GM21447 (cell line): ENCODE measurements at regions not wholly inside any gene's neighbourhood (a gene's known extent, or its start where the extent isn't known, plus 50 kb on each side); places are given as distances from the start of the nearest gene placed in this dataset.
"Not testable (repeated sequence)": the region's sequence is repeated elsewhere in the genome, so short reads cannot be mapped to it uniquely, and the experiment has no call there.

Experiments used
- ATAC-seq: cut with Tn5 transposase; IDR thresholded peaks from one replicate; pipeline ENCODE4 v1.9.1; 2021; ENCODE audit not compliant: unreplicated experiment

DNA sequence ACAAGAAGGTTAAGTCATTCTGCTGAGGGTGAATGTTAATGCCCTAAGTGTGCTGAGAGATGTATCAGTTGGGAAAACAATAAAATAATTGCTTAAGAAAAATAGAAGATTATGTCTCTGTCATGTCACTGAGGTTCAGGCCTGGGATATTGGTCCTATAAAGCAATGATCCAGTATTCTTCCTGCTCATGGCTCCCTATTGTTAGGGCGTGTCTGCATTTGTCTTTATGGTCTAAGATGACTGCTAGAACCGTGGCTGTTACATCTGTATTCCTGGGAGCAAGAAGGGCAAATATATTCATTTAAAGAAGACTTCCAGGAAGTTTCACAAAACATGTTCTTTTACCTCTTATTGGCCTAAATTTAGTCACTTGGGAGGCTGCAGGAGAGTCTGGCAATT lies 125.0 kb downstream of the KCNE4 start:
- ATAC-seq, result no peak

DNA sequence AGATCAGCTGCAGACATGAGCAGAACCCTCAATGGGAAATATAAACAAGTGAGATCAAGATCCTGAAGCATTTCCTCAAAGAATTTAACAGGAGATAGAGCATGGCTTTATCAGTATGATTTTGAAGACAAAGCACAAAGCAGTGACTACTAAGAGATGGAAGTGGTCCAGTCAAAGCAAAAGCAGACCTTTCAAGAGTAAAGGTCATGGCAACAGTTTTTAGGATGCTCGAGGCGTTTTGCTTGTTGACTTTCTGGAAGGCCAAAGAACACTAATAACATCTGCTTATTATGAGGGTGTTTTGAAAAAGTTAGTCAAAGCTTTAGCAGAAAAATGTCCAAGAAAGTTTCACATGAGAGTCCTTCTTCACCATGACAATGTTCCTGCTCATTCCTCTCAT lies 128.5 kb downstream of the KCNE4 start:
- ATAC-seq, result no peak

DNA sequence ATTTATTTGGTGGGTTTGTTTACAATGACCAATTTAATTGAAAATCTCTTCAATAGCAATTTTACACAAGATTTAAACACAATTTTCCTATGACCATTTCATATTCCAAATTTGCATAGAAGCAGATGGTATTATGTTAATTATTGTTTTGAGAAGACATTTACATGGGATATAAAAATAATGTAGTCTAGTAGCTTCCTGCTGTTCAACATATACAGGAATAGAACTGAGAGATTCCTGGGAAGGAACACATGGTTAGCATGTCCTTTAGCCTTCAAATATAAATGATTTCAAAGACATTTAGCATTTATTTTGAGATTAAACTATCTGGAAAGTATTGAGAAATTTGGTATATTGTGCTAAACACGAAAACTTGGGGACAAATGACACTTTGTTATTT lies 129.6 kb downstream of the KCNE4 start:
- ATAC-seq, result no peak

DNA sequence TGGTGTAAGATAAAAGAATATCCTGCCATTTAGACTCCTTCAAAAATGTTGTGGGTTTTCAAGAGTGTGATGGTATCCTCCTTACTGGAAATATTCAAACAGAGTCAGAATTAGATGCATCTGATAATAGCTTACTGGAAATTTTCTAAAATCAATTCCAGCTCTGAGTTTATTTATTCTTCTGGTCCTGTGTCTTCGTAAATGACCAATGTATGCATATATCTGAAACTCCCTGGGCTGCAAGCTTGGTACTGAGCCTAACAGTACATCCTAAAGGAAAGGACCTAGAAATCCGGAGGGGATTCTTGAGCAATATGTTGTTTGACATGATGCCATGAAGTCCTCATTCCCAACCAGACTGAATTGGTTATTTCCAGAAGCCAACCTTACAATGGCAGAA lies 130.4 kb downstream of the KCNE4 start:
- no peak for ATAC-seq

DNA sequence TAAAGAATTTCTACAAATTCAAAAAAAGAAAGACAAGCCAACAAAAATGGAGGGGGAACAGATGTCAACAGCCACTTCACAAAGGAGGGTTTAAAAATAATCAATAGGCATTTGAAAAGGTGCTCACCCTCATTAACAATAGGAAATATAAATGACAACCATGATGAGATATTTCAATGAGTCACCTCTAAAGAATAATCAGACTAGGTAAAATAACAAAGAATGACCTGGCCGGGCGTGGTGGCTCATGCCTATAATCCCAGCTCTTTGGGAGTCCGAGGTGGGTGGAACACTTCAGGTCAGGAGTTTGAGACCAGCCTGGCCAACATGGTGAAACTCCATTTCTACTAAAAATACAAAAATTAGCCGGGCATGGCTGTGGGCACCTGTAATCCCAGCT lies 133.6 kb downstream of the KCNE4 start:
- no peak for ATAC-seq

DNA sequence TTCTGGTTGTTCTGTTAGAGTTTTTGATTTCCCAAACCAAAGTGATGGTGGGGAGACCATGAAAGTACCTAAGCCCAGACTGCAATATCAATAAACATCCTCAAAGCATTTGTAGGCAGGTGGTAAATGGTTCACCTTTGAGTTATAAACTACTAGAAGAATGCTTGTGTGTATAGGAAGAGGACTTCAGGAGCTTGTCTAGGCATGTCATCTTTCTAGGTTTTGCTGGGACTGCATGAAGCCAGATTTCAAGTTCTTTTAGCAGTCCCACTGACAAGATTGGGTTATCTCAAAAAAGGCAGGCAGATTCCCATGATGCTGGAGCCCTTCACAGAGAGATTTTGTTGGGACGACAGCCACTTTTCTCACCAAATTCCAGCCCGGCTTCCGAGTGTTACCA lies 135.3 kb downstream of the KCNE4 start:
- ATAC-seq, result no peak

DNA sequence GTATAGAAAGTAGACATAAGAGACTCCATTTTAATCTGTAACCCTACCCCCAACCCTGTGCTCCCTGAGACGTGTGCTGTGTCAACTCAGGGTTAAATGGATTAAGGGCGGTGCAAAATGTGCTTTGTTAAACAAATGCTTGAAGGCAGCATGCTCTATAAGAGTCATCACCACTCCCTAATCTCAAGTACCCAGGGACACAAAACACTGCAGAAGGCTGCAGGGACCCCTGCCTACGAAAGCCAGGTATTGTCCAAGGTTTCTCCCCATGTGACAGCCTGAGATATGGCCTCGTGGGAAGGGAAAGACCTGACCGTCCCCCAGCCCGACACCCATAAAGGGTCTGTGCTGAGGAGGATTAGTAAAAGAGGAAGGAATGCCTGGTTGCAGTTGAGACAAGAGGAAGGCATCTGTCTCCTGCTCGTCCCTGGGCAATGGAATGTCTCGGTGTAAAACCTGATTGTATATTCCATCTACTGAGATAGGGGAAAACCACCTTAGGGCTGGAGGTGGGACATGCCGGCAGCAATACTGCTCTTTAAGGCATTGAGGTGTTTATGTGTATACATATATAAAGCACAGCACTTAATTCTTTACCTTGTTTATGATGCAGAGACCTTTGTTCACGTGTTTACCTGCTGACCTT lies 138.7 kb downstream of the KCNE4 start:
- ATAC-seq, result not testable (repeated sequence)

DNA sequence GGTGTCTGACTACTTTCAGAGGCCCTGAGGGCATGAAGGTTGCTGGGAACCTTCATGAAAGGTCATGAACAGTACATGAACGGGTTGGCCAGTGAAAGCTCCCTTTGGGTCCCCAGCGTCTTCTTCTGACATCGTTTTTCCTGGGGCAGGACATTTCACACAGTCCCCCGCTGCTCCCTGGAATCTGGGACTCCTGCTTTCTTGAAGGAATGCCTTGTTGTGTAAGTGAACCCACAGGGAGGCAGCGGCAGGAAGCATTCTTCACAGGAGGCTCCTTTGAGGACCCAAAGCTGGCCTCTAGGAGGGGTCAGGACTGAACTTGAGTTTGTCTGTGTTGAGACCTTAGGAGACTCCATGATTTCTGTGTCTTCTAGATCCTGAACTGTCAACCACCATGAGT lies 144.3 kb downstream of the KCNE4 start:
- ATAC-seq, result no peak

DNA sequence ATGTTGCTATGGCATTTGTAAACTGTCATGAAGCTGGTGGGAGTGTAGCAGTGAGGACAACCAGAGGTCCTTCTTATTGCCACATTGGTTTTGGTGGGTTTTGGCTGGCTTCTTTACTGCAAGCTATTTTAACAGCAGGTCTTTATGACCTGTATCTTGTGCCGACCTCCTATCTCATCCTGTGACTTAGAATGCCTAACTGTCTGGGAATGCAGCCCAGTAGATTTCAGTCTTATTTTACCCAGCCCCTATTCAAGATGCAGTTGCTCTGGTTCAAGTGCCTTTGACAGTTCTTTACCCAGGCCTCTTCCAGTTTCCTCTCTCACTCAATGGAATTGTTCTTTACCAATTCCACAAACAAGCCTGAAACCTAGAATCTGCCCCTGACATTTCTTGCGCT lies 145.1 kb downstream of the KCNE4 start:
- ATAC-seq, result no peak

DNA sequence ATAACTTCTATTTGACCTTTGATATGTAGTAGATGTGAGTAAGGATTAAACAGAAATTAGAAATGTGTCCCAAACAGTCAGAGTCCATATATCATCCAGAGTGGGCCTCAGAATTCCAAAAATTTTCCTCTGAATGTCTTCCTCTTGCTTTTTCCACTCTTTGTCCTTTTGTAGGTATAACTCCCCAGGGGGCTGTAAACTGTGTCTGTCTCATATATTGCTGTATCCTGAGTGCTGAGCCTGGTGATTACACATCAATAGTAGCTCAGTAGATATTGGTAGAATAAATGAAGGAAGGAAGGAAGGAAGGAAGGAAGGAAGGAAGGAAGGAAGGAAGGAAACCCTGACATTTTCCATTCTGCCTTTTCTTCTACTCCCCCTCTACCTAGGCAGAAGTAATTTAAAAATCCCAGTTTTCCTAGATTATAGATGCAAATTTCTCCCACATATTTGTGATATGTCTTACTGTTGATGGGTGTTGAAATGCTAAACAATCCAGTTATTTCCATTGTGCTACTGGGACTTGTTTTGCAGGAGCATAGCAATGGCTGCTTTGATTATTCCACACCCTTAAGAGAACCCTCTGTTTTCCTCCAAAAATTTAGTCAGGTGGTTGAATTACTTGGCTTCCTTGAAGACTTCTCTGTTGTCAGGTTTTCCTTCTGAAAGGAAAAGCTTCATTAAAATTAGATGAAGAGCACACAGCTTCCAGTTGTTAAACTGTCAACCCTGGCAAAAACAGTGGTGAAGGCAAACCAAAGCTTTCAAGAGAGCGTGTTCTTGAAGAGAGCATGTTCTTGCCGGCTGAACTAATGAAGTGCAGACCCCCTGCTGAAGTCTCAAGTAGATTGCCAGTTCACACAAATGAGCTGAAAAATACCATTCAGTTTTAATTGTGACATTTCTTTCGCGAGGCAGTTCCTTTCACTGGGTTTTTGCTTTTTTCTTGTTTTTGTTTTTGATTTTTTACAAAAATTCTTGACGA lies 147.8 kb downstream of the KCNE4 start:
- ATAC-seq, result no peak

DNA sequence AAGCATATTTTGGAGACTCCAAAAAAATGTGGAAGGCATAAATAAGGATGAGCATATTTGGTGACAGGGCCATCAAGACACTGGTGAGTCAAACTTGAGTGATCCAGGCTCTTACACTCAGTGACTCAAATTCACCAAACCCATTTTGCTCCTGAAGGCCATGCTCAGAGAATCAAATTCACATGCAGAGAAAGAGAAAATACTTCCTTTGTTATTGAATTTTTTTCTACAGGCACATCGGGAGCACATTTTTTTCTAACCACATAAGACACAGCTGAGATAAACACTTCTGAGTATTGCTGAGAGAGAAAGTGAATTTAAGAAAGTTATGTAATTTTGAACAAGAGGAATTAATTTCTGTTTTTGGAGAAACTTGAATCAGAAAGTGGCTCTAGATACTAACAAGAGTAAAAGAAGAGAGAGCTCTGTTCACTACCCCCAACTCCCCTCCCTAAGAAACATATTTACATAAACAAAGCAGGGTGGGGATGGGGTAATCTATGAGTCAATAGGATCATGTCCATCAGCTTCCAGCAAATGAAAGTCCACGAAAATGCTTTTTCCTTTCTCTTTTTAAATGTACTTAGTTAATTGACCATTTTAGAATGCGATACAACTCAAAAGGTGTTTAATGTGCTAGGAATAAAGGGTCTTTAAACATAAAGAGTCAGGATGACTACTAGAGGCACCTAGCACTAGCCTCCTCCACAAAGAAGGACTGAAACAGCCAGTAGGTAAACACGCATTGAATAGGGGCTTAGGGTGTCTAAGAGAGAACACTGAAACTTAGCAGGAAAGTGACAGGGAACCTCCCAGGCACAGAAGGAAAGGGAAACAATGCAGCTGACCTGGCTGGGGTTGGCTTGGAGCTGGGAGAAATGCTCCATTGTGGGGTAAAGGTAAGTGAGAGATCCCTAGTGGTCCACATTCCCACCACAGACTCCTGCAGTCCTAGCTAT lies 152.3 kb downstream of the KCNE4 start:
- ATAC-seq, result no peak

DNA sequence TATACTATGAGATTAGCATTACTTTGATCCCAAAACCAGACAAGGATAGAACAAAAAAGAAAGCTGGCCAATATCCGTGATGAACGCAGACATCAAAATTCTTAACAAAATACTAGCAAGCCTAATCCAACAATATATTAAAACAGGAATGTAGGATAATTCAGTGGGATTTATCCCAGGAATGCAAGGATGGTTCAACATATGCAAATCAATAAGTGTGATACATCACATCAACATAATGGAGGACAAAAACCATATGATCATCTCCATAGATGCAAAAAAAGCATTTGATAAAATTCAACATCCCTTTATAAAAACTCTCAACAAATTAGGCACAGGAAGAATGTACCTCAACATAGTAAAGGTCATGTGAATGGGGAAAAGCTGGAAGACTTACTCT lies 158.5 kb downstream of the KCNE4 start:
- no peak for ATAC-seq

DNA sequence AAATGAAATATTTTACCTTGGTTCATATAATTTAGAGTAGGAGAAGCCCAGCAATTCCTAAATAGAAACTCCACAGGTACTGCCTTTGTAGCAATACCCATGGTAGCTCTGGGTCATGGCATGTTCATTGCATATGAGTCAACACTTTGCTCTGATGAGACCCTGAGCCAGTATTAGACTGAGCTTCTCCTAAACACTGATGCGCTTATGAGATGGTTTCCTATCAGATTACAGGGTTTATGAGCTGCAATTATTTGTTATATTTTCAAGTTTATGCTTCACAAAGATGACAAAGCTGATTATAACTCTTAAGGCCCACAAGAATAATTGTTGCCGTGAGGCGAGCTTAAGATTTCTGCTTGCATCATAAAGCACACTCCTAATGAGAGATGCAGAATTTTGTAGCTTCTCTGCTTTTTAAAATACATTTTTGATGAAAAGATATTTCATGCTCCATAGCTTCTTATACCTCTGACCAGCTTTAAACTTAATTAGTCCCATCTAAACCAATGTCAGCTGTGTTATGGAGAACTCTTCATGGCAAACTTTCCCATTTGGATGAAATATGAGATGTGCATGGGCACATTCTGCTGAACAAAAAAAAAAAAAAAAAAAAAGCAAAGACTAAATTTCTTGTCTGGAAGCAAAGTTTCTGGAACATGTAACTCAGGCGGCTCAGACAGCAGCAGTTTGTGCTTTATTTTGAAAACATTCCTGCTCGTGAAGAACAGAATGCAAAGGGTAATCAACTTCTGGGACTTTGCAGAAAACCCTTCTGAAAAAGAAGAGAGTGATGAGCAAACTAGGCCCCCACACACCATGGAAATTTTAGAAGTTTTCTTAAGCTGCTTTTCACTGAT lies 162.6 kb downstream of the KCNE4 start:
- ATAC-seq, result no peak

DNA sequence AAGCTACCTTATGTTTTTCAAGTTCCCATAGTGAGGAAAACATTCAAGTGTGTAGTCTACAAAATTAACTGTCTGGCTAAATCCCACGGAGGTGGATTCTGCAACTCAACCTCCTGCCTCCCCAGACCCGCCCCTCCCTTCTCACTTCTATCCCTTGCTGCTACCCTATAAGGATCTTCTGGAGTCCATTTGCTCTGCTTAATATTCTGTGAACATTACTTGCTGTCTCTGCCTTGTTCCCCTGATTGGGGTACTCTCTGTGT lies 163.2 kb downstream of the KCNE4 start:
- no peak for ATAC-seq

DNA sequence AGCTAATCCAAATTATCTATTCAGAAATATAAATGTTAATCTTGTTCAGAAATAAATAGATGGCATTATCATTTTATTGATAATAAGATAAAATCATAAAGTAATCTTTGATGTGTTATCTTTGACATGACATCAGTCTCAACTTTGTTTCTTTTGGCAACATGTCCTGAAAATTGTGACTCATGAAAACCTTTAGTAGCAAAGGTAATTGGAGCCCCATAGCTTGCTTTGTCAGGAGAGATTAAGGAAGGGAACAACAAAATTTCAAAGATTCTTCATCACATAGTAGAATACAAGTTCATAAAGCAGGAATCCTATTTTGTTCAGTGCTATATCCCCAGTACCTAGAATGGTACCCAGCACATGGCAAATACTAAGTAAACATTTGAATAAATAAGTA lies 165.4 kb downstream of the KCNE4 start:
- ATAC-seq, result no peak

DNA sequence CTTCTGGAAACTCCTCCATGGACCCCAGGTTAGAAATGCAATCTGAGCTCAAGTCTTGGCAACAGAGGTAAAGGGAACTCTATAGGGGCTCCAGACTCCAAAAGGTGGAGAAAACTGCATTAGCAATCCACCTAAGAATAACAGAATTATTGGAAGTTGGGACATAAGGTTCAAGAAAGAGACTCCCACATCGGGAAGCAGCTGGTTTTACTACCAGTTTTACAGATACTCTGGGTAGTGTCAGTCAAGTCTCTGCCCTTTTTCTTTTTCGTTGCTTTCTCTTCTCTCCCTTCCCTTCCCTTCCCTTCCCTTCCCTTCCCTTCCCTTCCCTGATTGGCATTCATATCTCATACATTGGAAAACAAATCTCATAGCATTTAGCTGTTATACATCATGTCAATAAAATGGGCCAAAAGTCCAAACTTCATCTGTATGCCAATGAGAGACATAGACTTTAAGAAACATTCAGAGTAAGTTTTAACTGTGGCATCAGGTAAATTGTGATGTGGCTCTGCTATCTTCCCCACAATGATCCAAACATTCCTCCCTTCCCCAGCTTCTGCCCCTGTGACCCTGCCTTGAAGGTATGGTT lies 166.7 kb downstream of the KCNE4 start:
- ATAC-seq, result no peak

DNA sequence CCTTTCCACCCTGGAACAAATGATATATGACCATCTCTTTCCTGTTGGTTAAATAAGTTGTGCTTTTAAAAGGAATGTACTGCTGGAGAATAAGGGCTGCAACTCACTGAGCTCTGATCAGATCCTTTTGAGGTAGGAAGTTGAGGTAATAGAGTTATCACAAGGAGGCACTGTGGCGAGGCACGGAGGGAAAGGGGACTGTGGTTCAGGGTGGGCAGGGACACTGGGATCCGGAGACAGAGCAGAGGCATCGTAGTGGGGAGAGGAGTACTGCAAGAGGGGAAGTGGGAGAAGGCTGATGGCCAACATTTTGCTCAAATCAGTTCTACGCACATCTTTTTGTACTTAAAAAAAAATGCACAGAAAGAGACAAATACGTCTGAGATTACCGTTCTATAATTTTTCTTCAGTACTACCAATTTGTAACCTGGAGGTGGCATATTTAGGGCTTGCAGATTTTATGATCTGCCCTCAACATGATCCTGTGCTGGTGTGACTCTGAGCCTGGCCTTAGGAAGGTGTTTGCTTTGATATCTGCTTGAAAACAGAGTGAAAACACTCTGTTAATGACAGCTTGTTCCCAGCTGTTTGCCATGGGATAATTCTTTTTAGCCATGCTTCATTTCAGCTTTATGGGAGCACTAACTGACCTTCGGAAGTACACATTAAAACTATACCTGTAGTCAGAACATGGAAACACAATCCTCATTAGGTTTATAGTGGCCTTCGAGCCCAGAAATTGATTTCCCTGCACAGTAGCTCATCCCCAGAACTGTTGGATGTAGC lies 168.1 kb downstream of the KCNE4 start:
- ATAC-seq, result no peak

DNA sequence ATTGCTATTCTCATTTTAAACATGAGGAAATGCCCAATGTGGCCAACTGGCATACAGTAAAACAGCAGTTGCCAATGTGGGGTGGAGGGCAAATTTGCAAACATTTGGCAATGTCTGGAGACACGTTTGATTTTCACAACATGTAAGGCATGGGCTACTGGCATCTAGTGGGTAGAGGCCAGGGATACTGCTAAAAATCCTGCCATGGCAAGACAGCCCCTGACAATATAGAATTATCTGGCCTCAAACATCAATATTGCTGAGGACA lies 168.6 kb downstream of the KCNE4 start:
- ATAC-seq, result no peak

DNA sequence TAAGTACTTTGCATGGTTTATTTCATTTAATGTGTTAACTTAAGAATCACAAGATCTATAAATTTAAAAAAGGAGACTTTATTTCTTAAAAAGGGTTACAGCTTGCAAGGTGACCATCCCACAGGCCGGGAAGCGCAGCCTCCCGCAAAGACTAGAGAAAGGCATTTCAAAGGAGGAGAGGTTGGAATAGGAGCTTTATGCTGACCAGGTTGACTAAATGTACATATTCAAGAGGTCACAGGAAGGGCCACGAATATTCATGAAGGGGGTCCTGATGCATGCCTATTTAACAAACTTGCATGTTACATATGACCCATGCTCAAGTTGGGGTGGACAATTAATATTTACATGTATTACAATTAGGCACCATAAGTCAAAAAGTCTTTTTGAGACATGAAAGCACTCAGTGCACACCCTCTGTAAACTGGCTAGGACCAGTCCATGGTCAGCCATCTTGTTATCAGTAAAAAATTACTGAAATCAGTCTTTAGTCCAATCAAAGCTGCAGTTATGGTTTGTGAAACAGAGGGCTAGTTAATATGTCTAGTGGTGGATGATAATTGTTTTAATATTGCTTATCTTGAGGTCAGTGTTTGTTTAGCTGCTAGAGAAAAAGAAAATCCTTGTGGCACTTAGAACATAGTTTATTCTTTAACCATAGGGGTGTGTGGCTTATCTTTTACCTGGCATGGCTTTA lies 169.3 kb downstream of the KCNE4 start:
- no peak for ATAC-seq
